ENCODE measurements at regions not wholly inside any gene's neighbourhood (a gene's known extent, or its start where the extent isn't known, plus 50 kb on each side); places are given as distances from the start of the nearest gene placed in this dataset.

- TF ChIP-seq, protein P1, sequence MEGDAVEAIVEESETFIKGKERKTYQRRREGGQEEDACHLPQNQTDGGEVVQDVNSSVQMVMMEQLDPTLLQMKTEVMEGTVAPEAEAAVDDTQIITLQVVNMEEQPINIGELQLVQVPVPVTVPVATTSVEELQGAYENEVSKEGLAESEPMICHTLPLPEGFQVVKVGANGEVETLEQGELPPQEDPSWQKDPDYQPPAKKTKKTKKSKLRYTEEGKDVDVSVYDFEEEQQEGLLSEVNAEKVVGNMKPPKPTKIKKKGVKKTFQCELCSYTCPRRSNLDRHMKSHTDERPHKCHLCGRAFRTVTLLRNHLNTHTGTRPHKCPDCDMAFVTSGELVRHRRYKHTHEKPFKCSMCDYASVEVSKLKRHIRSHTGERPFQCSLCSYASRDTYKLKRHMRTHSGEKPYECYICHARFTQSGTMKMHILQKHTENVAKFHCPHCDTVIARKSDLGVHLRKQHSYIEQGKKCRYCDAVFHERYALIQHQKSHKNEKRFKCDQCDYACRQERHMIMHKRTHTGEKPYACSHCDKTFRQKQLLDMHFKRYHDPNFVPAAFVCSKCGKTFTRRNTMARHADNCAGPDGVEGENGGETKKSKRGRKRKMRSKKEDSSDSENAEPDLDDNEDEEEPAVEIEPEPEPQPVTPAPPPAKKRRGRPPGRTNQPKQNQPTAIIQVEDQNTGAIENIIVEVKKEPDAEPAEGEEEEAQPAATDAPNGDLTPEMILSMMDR (IDR thresholded peaks at IDR 0.05 in 2 of 3, conservative IDR thresholded peaks at IDR 0.05 in 1 of 3; ENCODE audit: borderline replicate concordance in 1 of 3, insufficient read depth in 1 of 3, low read depth in 2 of 3, low read length in 2 of 3): no peak
- TF ChIP-seq POLR2A (IDR thresholded peaks at IDR 0.05; ENCODE audit: borderline replicate concordance, extremely low read depth, insufficient read depth, insufficient read length) (no peak), SP1 (IDR thresholded peaks at IDR 0.05; ENCODE audit: low read depth) (no peak), EZH2 (IDR thresholded peaks at IDR 0.05) (no peak), RAD21 (IDR thresholded peaks at IDR 0.05; ENCODE audit: low read depth) (no peak), CEBPB (IDR thresholded peaks at IDR 0.05; ENCODE audit: low read depth) (no peak), SRF (IDR thresholded peaks at IDR 0.05; ENCODE audit: low read depth) (no peak), ELF1 (IDR thresholded peaks at IDR 0.05; ENCODE audit: borderline replicate concordance, low read depth) (no peak)
These were observed 962.6 kb downstream of the PCDH7 start (continued) for GRCh38 chr4:31682796-31683195.

DNA sequence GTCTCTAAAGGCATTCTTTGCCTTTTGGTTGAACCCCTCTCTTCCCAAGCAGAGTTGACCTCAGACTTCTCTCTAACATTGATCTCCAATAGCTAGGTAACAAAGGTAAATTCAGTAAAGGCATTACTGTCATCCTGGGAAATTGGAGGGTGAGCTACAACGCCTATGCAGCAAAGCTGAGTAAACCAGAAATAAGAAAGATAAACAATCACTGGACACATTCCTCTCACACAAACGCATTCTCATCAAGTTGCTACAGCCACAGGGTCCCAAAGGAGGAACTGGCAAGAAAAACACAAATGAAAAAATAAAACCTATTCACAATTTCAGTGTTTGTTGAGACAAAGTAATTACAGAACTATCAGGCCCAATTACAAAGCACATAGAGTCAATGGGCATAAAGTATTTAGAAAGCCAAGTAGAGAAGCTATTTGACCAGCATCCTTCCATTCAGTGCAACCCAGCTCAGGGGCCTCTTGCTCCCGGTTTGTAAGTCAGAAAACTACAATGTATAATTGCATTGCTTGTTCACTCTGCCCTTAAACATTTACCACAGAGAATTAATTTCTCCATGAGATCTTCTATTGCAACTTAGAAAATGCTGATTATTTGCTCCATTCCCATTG is 967.7 kb downstream of the PCDH7 start:
- no peak overlapping the region for H3K4me2 ChIP-seq (ENCODE audit: low read length)
- no peaks in the 10 kb centered on the region for H3K9me3 ChIP-seq (ENCODE audit: control insufficient read depth in 1 of 2, insufficient read depth in 1 of 2, low read depth in 1 of 2, low read length in 2 of 2)
- DNase-seq (ENCODE audit: low read depth, low spot score) (no peak), ATAC-seq (no peak)
- H3K9ac ChIP-seq (ENCODE audit: low read length): no peak overlapping the region
- H3K27ac ChIP-seq (ENCODE audit: low read depth, low read length): no peak overlapping the region
- no peaks in the 10 kb centered on the region for H4K20me1 ChIP-seq (ENCODE audit: insufficient read depth)
- no peak overlapping the region for H3K4me3 ChIP-seq (replicated peaks in 1 of 2; ENCODE audit: low read depth in 1 of 2, low read length in 2 of 2)
- no peaks in the 10 kb centered on the region; the same call in 1 of the 2 replicates for H3K9me2 ChIP-seq (ENCODE audit: insufficient read depth)
- H3K36me3 ChIP-seq (ENCODE audit: control insufficient read depth in 1 of 2, insufficient read depth in 2 of 2, low read length in 2 of 2): no peaks in the 10 kb centered on the region
- peak overlapping the region; percentile 93 for H2AFZ ChIP-seq (ENCODE audit: low read depth, low read length, poor library complexity, severe bottlenecking)
- no TSS peak for BruUV-seq (replicated peaks)
- H3K27me3 ChIP-seq (ENCODE audit: insufficient read depth, low read length): no peaks in the 10 kb centered on the region
- intact Hi-C loops (cut with micrococcal nuclease): no loop called here
- POLR2A ChIA-PET: no interaction called here
- H3K79me2 ChIP-seq (ENCODE audit: insufficient read depth, low read length): no peaks in the 10 kb centered on the region
- RAD21 ChIA-PET (ENCODE audit: low non-redundant PET in 1 of 2, low total read pairs in 2 of 2, uncharacterized antibody in 2 of 2, unreplicated experiment in 2 of 2): no interaction called here
- CTCF ChIA-PET: no interaction called here
- H3K4me1 ChIP-seq (ENCODE audit: control insufficient read depth in 1 of 2, insufficient read depth in 2 of 2, low read length in 2 of 2): no peaks in the 10 kb centered on the region
- TF ChIP-seq SRF (IDR thresholded peaks at IDR 0.05; ENCODE audit: low read depth) (no peak), JUND (IDR thresholded peaks at IDR 0.05) (no peak), REST (IDR thresholded peaks at IDR 0.05; ENCODE audit: low read depth) (no peak), YY1 (IDR thresholded peaks at IDR 0.05; ENCODE audit: extremely low read depth, insufficient replicate concordance, low read depth, low read length) (no peak), ATF3 (IDR thresholded peaks at IDR 0.05) (no peak), POLR2AphosphoS5 (IDR thresholded peaks at IDR 0.05; ENCODE audit: low read depth, low read length) (no peak), EZH2 (IDR thresholded peaks at IDR 0.05) (no peak), POLR2A (IDR thresholded peaks at IDR 0.05; ENCODE audit: borderline replicate concordance, extremely low read depth, insufficient read depth, insufficient read length) (no peak), CBX3 (IDR thresholded peaks at IDR 0.05; ENCODE audit: low read depth) (no peak), ZBTB33 (IDR thresholded peaks at IDR 0.05; ENCODE audit: extremely low read depth, insufficient replicate concordance, low read length) (no peak), CEBPB (IDR thresholded peaks at IDR 0.05; ENCODE audit: low read depth) (no peak), ZNF274 (IDR thresholded peaks at IDR 0.05; ENCODE audit: low read depth, low read length) (no peak), SP1 (IDR thresholded peaks at IDR 0.05; ENCODE audit: low read depth) (no peak), SIN3A (IDR thresholded peaks at IDR 0.05; ENCODE audit: low read depth) (no peak)
- TF ChIP-seq, protein P2, sequence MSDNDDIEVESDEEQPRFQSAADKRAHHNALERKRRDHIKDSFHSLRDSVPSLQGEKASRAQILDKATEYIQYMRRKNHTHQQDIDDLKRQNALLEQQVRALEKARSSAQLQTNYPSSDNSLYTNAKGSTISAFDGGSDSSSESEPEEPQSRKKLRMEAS (IDR thresholded peaks at IDR 0.05): no peak

Measured in HCT116 (cell line).